Middle frontal gyrus (tissue), 1 donor: ENCODE measurements at regions not wholly inside any gene's neighbourhood (a gene's known extent, or its start where the extent isn't known, plus 50 kb on each side); places are given as distances from the start of the nearest gene placed in this dataset.

Experiments used
- DNase-seq: peaks from one replicate; pipeline ENCODE4 v3.0.0-alpha.2; 2015; ENCODE audit warnings: low spot score; ENCODE audit errors: extremely low spot score

DNA sequence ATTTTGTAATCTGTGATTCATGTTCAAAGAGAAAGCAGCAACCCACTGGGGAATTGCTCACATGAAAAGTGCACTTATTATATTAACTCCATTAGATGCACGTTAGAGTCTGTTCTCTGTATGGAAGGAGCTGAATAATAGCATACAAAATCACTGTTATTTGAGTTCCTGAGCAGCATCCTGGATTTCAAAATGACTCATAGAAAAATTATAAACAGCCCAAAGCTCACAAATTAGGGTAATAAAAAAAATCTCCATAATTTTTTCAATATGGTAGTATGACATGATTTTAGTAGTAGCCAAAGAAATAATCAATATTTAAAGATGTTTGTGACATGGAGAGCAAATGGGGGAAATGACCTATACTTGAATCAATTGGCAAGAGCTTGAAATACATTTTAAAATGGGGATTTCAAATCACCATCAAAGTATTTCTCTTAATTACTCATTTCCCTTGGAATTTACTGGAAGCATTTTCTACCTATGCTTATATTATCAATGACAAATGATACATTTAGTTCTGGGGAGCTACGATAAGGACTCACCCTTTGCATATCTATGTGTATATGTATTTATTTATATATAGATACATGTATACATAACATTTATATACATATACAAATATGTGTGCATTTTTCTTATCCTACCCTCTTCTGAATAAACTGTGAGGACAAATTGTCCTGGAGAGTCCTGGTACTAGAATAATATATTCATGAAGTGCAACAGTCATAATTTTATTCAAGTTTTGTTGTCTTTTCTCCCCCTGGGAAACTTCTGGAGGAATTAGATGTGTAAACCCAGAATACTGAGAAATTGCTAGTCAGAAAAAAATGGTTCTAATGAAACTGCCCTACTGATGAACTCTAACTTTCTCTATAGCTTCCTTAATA is 116.3 kb downstream of the RPL22L1 start:
- DNase-seq = no peak

DNA sequence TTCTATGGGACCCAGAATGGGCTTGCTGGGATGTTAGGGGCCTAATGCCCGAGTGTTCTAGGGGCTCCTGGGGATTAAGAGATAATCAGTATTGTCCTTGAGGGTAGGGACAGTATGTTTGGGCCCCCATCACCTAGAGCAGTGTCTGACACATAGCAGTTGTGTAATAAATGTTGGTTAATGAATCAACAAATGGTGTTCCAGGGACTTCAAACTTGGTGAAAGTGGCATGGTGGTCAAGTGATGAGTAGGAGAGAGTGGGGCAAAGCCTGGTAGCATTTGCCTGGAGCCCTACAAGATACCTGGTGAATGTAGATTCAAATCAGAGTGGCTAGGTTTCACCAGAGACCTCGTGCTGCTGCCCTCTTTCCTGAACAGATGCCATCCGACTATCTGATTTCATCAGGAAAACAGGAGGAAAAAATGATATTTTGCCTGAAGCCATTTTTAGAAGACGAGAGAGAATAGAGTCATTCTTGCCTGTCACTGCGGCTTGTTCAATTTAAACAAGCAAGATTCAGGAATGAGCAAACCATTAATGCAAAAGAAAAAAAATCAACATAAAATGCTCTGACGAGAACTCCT is 117.3 kb downstream of the RPL22L1 start:
- DNase-seq = no peak

DNA sequence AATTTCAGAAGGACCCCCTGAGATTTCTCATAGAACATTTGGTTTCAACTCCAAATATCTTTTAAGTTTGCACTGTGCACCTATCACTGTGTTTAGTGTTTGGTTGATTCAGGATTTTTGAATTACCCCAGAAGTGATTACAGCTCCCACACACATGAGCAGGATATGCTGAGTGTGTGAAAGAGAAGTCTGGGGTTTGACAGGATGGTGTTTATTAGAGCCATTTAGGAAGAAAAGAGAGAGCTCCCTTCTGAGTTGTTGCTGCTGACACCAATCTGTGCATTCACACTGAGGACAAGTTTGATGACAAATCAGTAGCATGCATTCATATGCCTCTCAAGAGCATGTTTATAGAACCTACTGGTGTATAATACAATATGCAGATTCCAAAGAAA is 118.1 kb downstream of the RPL22L1 start:
- DNase-seq = no peak

DNA sequence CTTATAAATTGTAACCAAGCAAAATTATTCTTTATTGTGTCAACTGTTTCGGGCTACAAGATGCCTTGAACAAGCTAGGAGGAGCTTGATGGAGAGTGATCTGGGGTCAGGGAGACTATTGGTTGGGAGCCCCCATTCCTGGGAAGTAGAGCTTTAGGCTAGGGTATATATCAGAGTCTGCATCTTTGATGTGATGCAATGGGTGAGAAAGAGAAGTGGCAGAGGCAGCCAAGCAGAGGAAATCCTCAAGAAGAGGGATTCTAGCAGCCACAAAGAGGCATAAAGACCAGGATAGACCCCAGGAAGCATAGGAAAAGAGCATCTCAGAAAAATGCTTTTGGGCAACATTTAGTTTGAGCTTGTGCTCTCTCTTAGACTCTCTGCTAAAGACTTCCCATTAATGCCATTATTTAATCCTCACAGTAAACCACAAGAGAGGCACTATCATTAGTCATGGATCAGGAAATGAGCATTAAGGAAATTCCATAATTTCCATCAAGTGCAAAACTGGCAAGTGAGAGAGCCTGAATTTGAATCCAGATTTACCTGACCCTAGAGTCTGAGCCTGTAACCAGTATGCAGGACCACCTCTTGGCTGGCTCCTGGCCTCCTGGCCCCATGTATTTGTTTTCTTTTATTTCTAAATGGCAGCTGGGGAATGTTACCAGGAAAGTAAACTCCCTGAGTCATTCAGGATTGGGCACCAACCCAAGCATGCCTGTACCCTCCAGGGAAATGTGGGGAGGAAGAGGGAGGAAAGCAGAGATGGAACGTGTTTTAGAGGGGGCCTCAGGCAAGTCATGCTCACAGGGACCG is 118.7 kb downstream of the RPL22L1 start:
- no peak for DNase-seq

DNA sequence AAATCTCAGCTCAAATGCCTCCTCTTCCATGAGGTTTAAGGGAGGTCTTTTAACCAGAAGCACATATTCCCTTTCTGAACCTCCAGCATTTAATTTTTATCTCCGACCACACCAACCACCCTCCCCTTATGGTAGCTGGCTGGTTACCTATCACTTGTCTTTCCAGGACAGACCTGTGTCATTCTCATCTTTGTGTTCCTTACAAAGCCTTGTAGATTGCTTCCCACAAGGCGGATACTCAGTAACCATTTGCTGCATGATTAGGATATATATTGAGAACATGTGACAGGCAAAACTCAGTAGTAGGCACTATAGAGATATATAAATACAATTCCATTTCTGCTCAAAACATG is 119.5 kb downstream of the RPL22L1 start:
- DNase-seq = no peak

DNA sequence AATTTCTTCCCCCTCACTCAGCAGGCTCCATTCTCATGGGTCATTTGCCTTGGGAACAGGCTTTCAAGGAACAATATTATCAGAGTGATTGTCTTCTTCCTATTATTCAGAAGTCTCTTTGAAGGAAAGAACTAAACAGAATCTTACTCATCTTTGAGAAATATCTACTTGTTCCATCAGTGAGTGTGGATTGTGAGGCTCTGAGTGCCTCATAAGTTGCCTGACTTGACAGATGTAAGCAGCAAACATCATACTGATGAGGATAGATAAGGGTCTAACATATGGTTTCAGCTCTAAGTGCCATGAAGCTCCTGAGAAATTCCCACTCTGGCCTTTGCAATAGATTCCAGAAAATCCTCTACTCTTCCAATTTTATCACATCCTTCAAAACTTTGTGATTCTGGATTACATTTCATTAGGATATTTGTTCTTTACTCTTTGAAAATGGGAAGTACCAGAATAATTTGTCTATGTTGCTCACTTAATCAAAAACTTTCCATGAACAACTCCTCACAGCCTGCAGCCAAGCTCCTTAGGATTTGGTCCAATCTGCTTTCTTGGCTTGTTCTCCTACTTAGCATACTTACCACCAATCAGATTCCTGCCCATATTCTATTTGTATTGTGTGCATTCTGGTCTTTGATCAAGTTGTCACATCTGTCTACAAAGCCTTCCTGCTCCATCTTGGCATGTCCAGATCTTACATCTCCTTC is 120.1 kb downstream of the RPL22L1 start:
- no peak for DNase-seq

DNA sequence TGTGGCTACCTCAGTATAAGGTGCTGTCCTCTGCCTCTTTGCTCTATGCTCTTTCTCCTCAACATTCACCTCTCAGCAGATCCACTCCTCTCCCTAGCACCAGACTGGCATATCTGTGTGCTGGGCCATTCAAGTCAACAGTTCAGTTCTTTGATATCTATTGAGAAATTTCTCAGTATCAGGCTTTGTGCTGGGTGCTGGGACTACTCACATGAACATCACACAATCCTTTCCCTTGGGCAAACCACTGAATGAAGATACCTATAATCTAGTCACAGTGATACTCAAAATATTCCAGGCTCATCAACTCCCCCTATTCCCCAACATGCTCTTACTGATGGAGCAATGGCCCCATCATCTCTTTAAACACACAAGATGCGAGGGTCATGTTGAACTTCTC is 120.8 kb downstream of the RPL22L1 start:
- DNase-seq = no peak

DNA sequence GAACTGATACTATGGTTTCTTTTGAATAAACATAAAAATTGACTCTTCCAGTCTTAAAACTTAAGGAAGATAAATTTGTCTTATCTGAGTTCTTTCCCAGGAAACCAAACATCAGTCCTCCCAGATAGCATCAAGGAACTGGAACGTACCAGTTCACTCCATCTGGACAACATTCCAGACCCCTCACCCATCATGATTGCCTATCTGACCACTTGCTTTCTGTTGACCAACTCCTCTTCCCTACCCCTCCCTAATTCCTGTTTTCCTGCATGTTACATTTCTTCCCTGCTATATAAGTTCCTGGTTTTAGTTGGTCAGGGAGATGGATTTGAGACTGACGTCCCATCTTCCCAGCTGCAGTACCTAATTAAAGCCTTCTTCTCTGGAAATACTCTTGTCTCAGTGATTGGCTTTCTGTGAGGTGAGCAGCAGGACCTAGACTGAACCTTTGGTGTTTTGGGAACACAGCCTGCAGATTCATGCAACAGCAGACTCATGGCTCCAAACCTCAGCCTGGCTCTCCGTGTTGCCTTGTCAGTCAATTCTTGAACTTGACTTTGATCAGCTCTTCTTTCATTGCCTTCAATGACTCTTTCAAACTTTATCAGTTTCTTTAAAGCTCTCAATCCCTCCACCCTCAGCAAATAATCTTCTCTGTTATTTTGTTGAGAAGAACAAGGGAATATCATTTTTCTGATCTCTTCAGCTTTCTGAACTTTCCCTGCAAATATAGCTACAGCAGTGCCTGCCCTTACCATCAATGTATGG is 123.6 kb downstream of the RPL22L1 start:
- DNase-seq = no peak

DNA sequence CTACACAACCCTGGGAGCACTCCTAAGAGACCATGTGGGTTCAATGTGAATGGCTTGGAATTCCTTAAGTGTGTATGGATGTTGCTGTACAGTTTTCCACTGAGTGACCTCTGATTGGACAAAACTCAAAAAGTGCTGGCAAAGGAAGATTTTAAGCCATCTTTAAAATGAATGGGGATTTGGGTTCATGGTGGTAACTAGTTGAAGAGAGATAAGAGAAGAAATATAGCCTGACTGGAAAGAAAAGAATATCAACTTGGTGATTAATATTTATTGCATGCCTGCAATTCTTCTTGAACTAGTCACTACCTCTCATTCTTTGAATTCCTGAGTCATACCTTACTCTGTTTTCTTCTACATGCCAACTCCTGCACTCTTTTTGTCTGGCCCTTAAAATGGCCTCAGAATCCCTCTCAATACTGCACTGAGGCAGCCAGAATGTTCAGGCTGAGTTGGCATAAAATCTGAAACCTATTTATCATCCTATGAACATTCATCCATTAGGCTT is 124.7 kb downstream of the RPL22L1 start:
- no peak for DNase-seq

DNA sequence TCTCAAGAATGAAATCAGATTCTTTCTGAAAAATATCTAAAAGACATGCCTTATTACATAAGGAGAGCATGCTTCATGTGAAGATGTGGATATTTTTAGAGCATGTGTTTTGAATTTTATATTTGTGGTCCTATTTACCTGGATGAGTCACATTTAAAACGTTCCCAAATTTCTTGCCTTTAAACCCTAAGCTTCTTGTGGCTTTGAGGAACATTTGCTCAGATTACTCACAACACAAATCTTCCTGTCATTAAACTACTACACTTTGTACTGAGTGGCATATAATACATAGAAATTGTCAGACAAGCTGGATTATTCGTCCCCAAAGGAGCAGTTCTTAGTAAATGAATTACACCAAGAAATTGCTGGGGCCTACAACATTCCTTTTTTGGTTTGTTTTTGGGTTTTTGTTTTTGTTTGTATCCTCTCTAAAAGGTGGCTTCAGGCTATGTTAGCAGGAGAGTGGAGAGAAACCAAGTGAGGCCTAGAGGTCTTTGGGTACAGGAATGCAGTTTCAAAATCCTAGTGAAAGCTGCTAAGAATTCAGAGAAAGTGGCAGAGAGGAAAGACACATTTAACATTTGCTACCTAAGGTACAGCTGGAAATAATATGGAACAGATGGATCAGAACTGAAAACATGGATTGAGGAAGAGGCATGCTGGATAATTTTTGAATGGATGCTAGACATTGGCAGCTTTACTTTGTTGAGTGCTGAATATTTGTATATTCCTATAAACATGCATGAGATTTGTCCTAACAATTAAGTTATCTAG is 128.1 kb downstream of the RPL22L1 start:
- no peak for DNase-seq

DNA sequence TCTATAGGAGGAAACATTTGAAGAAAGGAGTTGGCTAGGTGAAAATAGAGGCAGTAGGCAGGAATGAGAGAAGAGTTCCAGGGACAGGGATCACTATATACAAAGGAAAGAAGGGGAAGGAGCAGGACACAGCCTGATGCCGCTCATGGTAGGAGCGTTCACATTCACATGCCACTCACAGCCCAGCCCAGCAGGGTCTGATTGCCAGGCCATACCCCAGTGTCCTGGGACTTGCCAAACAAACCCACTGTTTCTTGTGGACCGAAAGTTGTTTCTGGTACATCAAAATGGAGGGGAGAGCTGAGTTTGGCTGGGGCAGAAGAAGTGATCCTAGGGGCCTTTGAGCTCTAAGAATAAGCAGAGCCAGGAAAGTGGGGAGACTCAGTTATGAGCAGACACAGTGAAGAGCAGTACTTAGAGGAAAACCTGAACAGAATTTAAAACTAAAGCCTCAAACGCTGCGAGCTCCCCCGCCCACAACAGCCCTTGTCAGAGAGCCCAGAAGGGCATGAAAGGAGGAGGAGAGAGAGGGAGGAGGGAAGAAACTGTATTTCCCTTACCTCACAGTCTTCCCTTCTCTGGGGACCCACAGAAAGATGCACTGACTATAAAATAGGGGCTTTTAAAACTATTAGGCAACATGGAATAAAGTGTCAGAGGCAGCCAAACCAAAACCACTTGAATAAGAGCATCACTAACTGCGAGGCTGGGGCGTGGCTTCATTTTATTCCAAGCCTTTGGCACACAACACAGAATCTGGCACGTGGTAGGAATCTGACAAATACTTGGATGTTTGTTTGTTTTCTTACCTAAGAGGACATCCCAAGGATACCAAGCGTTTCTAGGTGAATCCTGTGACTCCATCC is 129.0 kb downstream of the RPL22L1 start:
- DNase-seq = peak; percentile 67

DNA sequence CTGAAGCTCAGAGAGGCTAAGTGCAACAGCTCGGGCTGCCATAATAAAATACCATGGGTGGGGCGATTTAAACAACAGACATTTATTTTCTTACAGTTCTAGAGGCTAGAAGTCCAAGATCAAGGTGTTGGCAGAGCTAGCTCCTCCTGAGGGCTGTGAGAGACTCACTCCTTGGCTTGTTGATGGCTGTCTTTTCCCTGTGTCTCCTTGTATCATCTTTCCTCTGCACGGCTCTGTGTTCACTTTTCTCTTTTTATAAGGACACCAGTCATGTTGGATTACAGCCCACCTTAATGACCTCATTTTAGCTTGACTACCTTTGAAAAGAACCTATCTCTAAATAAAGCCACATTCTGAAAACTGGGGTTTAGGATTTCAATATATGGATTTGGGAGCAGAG is 129.7 kb downstream of the RPL22L1 start:
- DNase-seq = no peak

DNA sequence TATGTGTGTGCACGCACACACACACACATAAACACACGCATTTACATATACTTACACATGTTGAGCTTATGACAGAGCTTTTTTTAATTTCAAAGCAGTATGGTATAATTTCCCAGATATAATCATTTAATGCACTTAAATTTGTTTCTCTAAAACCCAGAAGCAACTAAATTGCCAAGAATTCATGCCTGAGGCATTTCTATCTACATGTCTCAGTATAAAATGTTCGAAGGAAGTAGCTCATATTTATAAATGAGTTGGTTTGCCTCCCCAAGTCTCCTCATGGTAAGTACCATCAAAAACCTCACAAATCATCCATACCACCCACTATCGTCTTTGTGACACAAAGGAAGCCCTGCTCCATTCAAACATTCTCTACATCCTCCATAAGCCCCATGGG is 130.6 kb downstream of the RPL22L1 start:
- DNase-seq = no peak

DNA sequence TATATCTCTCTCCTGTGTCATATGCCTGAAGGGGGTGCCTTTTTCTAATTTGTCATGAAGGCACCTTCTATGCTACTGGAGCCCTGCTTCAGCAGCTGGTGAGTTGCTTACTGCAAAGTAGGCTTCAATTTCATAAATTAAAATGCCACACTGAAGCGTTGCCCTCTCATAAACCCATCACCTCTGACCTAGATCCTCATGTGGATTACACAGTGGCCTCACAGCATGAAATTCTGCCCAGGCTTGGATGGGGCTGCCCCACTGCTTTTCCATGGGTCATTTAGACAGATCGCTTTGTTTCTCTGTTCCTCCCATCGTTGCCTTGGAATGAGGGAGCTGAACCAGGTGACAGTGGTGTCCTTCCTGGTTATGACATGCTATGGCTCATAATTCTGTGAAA is 131.2 kb downstream of the RPL22L1 start:
- no peak for DNase-seq

DNA sequence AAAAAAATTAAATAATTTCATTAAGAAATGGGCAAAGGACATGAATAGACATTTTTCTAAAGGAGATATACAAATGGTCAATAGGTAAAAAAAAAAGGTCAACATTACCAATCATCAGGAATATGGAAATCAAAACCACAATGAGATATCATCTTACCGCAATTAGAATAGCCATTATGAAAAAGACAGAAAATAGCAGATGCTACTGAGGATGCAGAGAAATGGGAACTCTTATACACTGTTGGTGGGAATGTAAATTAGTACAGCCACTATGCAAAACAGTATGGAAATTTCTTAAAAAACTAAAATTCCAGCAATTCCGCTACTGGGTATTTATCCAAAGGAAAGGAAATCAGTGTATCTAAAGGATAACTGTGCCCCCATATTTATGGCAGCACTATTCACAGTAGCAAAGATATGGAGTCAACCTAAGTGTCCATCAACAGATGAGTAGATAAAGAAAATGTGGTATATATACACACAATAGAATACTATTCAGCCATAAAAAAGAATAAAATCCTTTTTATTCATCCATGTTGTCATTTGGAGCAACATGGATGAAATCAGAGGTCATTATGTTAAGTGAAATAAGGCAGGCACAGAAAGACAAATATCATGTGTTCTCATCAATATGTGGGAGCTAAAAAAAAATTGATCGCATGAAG is 132.4 kb downstream of the RPL22L1 start:
- DNase-seq = no peak

DNA sequence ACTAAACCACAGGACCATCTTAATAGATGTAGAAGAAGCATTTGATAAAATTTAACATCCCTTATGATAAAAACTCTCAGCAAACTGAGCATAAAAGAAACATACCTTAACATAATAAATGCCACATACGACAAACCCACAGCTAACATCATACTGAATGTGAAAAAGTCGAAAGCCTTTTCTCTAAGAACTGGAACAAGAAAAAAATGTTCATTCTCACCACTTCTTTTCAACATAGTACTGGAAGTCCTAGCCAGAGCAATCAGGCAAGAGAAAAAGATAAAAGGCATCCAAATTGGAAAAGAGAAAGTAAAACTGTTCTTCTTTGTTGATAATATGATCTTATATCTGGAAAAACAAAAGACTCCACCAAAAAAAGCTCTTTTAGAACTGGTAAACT is 134.2 kb downstream of the RPL22L1 start:
- no peak for DNase-seq

DNA sequence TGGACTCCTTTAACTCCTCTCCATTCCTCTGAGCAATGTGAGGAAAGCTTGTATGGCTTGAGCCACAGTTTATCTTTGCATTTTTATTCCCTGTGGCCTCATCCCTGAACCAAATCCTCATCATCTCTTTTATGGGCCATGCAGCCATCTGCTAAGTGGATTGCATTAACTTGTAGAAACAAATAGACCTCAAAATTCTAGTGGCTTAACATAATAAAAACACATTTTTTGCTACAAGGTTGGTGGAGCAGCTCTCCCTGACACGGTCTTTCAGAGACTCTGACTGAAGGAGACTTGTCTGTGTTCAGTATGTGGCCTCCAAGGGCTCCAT is 135.3 kb downstream of the RPL22L1 start:
- DNase-seq = no peak

DNA sequence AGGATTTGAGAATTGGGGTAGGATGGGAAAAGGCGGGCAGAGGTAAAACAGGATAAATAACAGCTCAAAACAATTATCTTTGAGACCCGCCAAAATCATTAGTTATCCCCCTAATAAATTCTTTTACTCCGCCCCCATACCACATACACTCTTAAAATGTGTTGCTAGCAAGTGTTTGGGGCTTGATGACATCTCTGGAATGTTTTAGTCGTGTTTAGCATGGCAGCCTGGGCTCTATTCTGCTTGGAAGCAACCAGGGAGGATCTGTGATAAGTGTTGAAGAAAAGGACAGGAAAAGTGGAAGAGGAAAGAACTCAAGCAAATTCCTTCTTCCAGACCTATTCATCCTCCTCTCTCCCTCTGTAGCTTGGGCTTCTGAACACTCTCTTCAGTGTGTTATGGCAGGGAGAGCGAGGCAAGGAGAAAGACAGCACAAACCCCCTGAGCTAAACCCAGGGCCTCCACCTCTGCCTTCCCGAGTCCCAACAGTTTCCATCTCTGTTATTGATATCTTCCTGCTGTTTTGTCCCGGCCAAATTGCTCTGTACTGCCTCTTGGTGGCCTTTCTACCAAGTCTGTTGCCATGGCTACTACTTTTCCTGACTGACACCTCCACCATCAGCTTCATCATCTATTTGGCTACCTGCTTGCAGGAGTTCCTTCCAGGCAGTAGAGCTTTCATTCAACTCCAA is 135.8 kb downstream of the RPL22L1 start:
- no peak for DNase-seq
